Urothelium cell line (cell line): ENCODE measurements at regions not wholly inside any gene's neighbourhood (a gene's known extent, or its start where the extent isn't known, plus 50 kb on each side); places are given as distances from the start of the nearest gene placed in this dataset.
"Not testable (repeated sequence)": the region's sequence is repeated elsewhere in the genome, so short reads cannot be mapped to it uniquely, and the experiment has no call there.

Experiments used
- DNase-seq: peaks from one replicate; pipeline ENCODE4 v3.0.0; 2011; ENCODE audit warnings: low spot score, mixed read lengths
- FAIRE-seq: peaks from 2 replicates; lab custom pipeline; 2011; peaks lifted over from hg19 to GRCh38; lab: Jason Lieb, UNC

GRCh38 chr2:238520359-238520886 lies 93.7 kb downstream of the ASB1 start:
- no peak for FAIRE-seq
- DNase-seq = no peak

GRCh38 chr2:238521002-238521401 lies 94.3 kb downstream of the ASB1 start:
- DNase-seq = no peak
- FAIRE-seq = peak; percentile 100

GRCh38 chr2:238521870-238522269 lies 95.1 kb downstream of the ASB1 start:
- DNase-seq (no peak), FAIRE-seq (no peak)

GRCh38 chr2:238523158-238524110 lies 96.7 kb downstream of the ASB1 start:
- FAIRE-seq (no peak), DNase-seq (no peak)

- FAIRE-seq (no peak), DNase-seq (no peak)
Observed at GRCh38 chr2:238524426-238524983, 97.8 kb downstream of the ASB1 start.

- FAIRE-seq (no peak), DNase-seq (no peak)
Observed at GRCh38 chr2:238525990-238526389, 99.3 kb downstream of the ASB1 start.

GRCh38 chr2:238527565-238527964 lies 100.8 kb downstream of the ASB1 start:
- DNase-seq (peak; percentile 35), FAIRE-seq (no peak)

- DNase-seq (no peak), FAIRE-seq (no peak)
Observed at GRCh38 chr2:238528953-238529781, 102.4 kb downstream of the ASB1 start.

GRCh38 chr2:238531017-238531645 lies 104.4 kb downstream of the ASB1 start:
- not testable (repeated sequence) for DNase-seq, FAIRE-seq

- FAIRE-seq = peak; percentile 46
- not testable (repeated sequence) for DNase-seq
Observed at GRCh38 chr2:238543732-238544131, 117.0 kb downstream of the ASB1 start.

- peak; percentile 72 for FAIRE-seq
- no peak for DNase-seq
Observed at GRCh38 chr2:238548902-238549462, 122.3 kb downstream of the ASB1 start.

GRCh38 chr2:238549866-238550265 lies 123.1 kb downstream of the ASB1 start:
- DNase-seq (no peak), FAIRE-seq (no peak)

- FAIRE-seq = peak; percentile 13
- DNase-seq = no peak
Observed at GRCh38 chr2:238551091-238551490, 124.4 kb downstream of the ASB1 start.

GRCh38 chr2:238552226-238552625 lies 125.5 kb downstream of the ASB1 start:
- no peak for DNase-seq
- no peak for FAIRE-seq

- no peak for FAIRE-seq
- DNase-seq = no peak
Observed at GRCh38 chr2:238553159-238553558, 126.4 kb downstream of the ASB1 start.

- no peak for FAIRE-seq
- no peak for DNase-seq
Observed at GRCh38 chr2:238554468-238555315, 128.0 kb downstream of the ASB1 start.

- DNase-seq = no peak
- FAIRE-seq = peak; percentile 83
Observed at GRCh38 chr2:238555786-238556542, 129.2 kb downstream of the ASB1 start.

- FAIRE-seq (no peak), DNase-seq (no peak)
Observed at GRCh38 chr2:238557431-238557830, 130.7 kb downstream of the ASB1 start.

- DNase-seq = no peak
- FAIRE-seq = no peak
Observed at GRCh38 chr2:238557936-238558335, 131.2 kb downstream of the ASB1 start.
